ENCODE measurements at regions not wholly inside any gene's neighbourhood (a gene's known extent, or its start where the extent isn't known, plus 50 kb on each side); places are given as distances from the start of the nearest gene placed in this dataset.

- TF ChIP-seq CTCF (conservative IDR thresholded peaks at IDR 0.05) (no peak), ZFX (IDR thresholded peaks at IDR 0.05) (no peak)
Observed at GRCh38 chr3:28624084-28624483, 275.5 kb upstream of the AZI2 start.
